A549 (cell line): ENCODE measurements at regions not wholly inside any gene's neighbourhood (a gene's known extent, or its start where the extent isn't known, plus 50 kb on each side); places are given as distances from the start of the nearest gene placed in this dataset.

ENCODE experiments used
- ATAC-seq, 2 experiments: fragments of 200-7000 bp in 1 of 2; fragments of >200 bp in 1 of 2; cut with Nextera tagmentation in 1 of 2; cut with Tn5 transposase in 1 of 2; 3 replicates each; pipeline versions ENCODE4 v1.8.0 to v1.9.1; 2018 to 2020; ENCODE audit warnings: mild to moderate bottlenecking in 1 of 2, moderate library complexity in 1 of 2
- CTCF ChIA-PET: fragments of 300-600 bp; sonication (Branson Sonifier 250); formaldehyde crosslinking; extraction: SDS; loops from one replicate; lab custom pipeline; 2021; ENCODE audit warnings: antibody characterized with exemption, inconsistent platforms; lab: Yijun Ruan, JAX
- POLR2A ChIA-PET: fragments of 350-600 bp; formaldehyde crosslinking; extraction: SDS; loops from one replicate; lab custom pipeline; 2021; ENCODE audit warnings: antibody characterized with exemption, inconsistent platforms; lab: Yijun Ruan, JAX
- DNase-seq, 2 experiments: peaks; one replicate each; pipeline versions ENCODE4 v3.0.0 to v3.0.0-alpha.2; 2011 to 2016; ENCODE audit warnings: low read depth in 1 of 2, low spot score in 1 of 2
- FAIRE-seq: peaks from 2 replicates; lab custom pipeline; 2011; peaks lifted over from hg19 to GRCh38; lab: Jason Lieb, UNC
- H3K27ac ChIP-seq, 2 experiments: fragments of >200 bp; sonication (Bioruptor Twin); formaldehyde crosslinking; 3 replicates each; pipeline ENCODE4 v1.5.1; 2016 to 2017
- H3K4me1 ChIP-seq: fragments of >200 bp; sonication (Bioruptor Twin); formaldehyde crosslinking; 3 replicates; pipeline ENCODE4 v1.6.1; 2016
- H3K4me2 ChIP-seq: fragments of >200 bp; sonication (Bioruptor Twin); formaldehyde crosslinking; 3 replicates; pipeline ENCODE4 v1.6.1; 2016
- H3K4me3 ChIP-seq: fragments of >200 bp; sonication (Bioruptor Twin); formaldehyde crosslinking; 3 replicates; pipeline ENCODE4 v1.5.1; 2016
- H3K9me3 ChIP-seq: fragments of >200 bp; sonication (Bioruptor Twin); formaldehyde crosslinking; 3 replicates; pipeline ENCODE4 v1.6.1; 2016
- BHLHE40 ChIP-seq: IDR thresholded peaks from 2 replicates; pipeline ENCODE4 v1.6.1; 2012; ENCODE audit warnings: low read depth, low read length, inconsistent platforms
- CBX2 ChIP-seq: fragments of 200-600 bp; sonication (generic); IDR thresholded peaks from 2 replicates; pipeline ENCODE4 v1.6.1; 2016; ENCODE audit warnings: low read depth, mild to moderate bottlenecking, borderline replicate concordance
- CHD2 ChIP-seq: fragments of 150-350 bp; IDR thresholded peaks from 2 replicates; pipeline ENCODE4 v1.6.1; 2014; ENCODE audit warnings: low read length; ENCODE audit not compliant: partially characterized antibody
- EHF ChIP-seq: fragments of 250-450 bp; sonication (Bioruptor Pico); IDR thresholded peaks from 2 replicates; pipeline ENCODE4 v1.5.0; 2020; ENCODE audit warnings: mild to moderate bottlenecking
- ESRRA ChIP-seq: fragments of 150-350 bp; IDR thresholded peaks from 2 replicates; pipeline ENCODE4 v1.6.1; 2014; ENCODE audit warnings: mild to moderate bottlenecking, low read length, borderline replicate concordance
- FOSB ChIP-seq: fragments of 250-450 bp; sonication (Bioruptor Pico); IDR thresholded peaks from 2 replicates; pipeline ENCODE4 v1.5.0; 2020; ENCODE audit warnings: mild to moderate bottlenecking, moderate library complexity
- HOXA7 ChIP-seq: fragments of 250-450 bp; sonication (Bioruptor Pico); IDR thresholded peaks from 2 replicates; pipeline ENCODE4 v1.5.0; 2020; ENCODE audit warnings: mild to moderate bottlenecking, moderate library complexity
- MYC ChIP-seq: IDR thresholded peaks from 2 replicates; pipeline ENCODE4 v1.6.1; 2012; ENCODE audit warnings: mild to moderate bottlenecking, inconsistent platforms, low read length, improper control_type of control experiment, borderline replicate concordance
- POLR2A ChIP-seq: IDR thresholded peaks from 2 replicates; pipeline ENCODE4 v1.6.1; 2012; ENCODE audit warnings: mild to moderate bottlenecking, low read length
- POLR2AphosphoS2 ChIP-seq: conservative IDR thresholded peaks from 2 replicates; pipeline ENCODE4 v1.6.1; 2012; ENCODE audit warnings: low read length, improper control_type of control experiment, inconsistent platforms
- RFX5 ChIP-seq: fragments of 450-650 bp; IDR thresholded peaks from 2 replicates; pipeline ENCODE4 v1.7.1; 2014; ENCODE audit warnings: antibody characterized with exemption, mild to moderate bottlenecking, moderate library complexity
- ZC3H11A ChIP-seq: fragments of 450-650 bp; IDR thresholded peaks from 2 replicates; pipeline ENCODE4 v1.6.1; 2014; ENCODE audit warnings: antibody characterized with exemption, mild to moderate bottlenecking
- ZFP36 ChIP-seq: fragments of 450-650 bp; IDR thresholded peaks from 2 replicates; pipeline ENCODE4 v1.6.1; 2014; ENCODE audit warnings: borderline replicate concordance; ENCODE audit not compliant: partially characterized antibody
- WGBS: methylation state at CpG from one replicate; pipeline ENCODE4 v1.1.6; 2017; ENCODE audit errors: missing lambda C conversion rate; 5-methylcytosine and 5-hydroxymethylcytosine counted together
- TF ChIP-seq, protein P1 (sequence below): fragments of 250-450 bp; sonication (Bioruptor Pico); IDR thresholded peaks from 2 replicates; pipeline ENCODE4 v1.5.0; 2021; ENCODE audit warnings: mild to moderate bottlenecking, moderate library complexity, borderline replicate concordance
- TF ChIP-seq, protein P2 (sequence below): fragments of >200 bp; sonication (Bioruptor Twin); formaldehyde crosslinking; IDR thresholded peaks from 2 replicates; pipeline ENCODE4 v1.6.1; 2016
- TF ChIP-seq, protein P3 (sequence below): IDR thresholded peaks from 2 replicates; pipeline ENCODE4 v1.6.1; 2012

DNA sequence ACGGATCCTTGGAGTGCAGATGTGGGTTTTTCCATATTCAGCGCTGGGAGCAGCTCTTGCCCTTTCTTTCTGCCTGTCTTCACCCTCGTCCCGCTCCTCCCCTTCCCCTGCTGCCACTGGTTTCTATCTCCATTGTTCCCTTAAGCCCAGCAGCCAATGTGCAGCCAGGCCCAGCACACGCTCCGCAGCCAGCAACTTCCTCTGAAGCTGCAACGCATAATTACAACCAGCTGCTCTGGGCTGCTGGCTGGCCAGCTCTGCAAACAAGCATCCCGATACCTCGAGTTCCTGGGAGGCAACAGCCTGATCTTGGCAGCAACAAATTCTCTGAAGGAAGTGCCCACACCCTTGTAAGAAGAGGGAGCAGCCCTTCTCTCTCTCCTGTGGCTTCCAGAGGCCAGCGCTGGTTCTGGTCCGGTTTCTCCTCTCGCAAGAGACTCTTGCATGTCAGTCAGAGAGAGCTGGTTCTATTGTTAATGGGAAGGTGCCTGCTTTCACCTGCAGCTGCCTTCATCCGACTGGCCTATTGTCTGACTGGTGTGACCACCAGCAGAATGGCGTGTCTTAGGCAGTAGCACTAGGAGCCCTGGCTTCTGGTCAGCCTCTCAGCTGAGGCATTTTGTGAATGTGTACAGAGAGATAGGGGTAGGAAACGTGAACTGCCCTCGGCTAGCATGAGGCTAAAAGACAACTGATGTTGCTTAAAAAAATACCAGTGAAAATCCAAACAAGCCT, 83.8 kb upstream of the MAML3 start:
- POLR2A ChIA-PET: no interaction called here
- H3K27ac ChIP-seq: peak overlapping the region; percentile 14 to 65; a peak in 3 of 6 replicates

DNA sequence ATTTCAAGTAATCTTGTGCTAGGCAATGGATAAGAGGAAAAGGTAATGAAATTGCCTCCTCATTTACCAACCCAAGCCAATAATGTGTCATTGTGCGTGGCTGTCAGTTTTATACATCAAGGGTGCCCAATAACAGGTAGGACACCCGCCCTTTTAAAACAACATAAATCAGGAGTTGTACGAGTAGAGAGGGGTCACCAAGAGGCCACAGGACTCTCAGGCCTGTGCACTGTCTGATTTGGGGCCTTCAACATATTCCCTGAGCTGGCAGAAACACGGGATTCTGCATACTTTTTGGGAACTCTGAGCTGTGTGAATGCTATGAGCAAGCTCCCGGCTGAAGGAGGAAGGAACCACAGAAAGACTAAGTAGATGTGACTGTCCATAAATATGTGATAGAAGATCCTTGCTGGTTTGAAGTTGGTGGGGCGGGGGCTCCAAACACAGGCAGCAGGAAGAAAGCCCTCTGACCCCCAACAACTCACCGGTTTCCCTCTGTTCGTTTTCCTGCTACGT, 82.7 kb upstream of the MAML3 start:
- H3K9me3 ChIP-seq: no peaks in the 10 kb centered on the region
- DNase-seq (no peak), FAIRE-seq (no peak), ATAC-seq (no peak)
- no peak overlapping the region for H3K27ac ChIP-seq
- no peak overlapping the region for H3K4me2 ChIP-seq
- CTCF ChIA-PET: interaction anchor here (1.5 to 2.1 kb wide), 2 partner anchors 15 to 17 kb away, joined by 3 to 6 read pairs; no protein-coding TSS in a partner anchor
- no peak overlapping the region for H3K4me3 ChIP-seq
- TF ChIP-seq ZFP36: no peak
- TF ChIP-seq, protein P1, sequence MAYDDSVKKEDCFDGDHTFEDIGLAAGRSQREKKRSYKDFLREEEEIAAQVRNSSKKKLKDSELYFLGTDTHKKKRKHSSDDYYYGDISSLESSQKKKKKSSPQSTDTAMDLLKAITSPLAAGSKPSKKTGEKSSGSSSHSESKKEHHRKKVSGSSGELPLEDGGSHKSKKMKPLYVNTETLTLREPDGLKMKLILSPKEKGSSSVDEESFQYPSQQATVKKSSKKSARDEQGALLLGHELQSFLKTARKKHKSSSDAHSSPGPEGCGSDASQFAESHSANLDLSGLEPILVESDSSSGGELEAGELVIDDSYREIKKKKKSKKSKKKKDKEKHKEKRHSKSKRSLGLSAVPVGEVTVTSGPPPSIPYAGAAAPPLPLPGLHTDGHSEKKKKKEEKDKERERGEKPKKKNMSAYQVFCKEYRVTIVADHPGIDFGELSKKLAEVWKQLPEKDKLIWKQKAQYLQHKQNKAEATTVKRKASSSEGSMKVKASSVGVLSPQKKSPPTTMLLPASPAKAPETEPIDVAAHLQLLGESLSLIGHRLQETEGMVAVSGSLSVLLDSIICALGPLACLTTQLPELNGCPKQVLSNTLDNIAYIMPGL (CRISPR knock-in tag): no peak
- no peak for TF ChIP-seq FOSB (CRISPR knock-in tag)
- no peak for TF ChIP-seq BHLHE40
- TF ChIP-seq CHD2: no peak
- WGBS: 87% methylated on average over 9 of the region's 9 CpGs
- H3K4me1 ChIP-seq: peaks cover 17% of the 10 kb centered on the region
- POLR2A ChIA-PET: no interaction called here

More for the DNA sequence above, 83.8 kb upstream of the MAML3 start:
- ATAC-seq: 0 out of 6 replicates have a peak, but pooled peaks of 1 of the 2 experiments have one; percentile 23
- CTCF ChIA-PET: interaction anchor here (1.1 to 1.9 kb wide), 2 partner anchors 14 to 16 kb away, joined by 3 to 10 read pairs; no protein-coding TSS in a partner anchor
- no peak for DNase-seq
- 87% methylated on average over 14 of the region's 16 CpGs for whole genome bisulfite sequencing
- Histone ChIP-seq H3K4me2 (0 out of 3 replicates have a peak overlapping the region, but pooled peaks have one; percentile 21), H3K4me3 (no peak overlapping the region), H3K9me3 (no peaks in the 10 kb centered on the region), H3K4me1 (peaks cover 18% of the 10 kb centered on the region)
- TF ChIP-seq, protein P2, sequence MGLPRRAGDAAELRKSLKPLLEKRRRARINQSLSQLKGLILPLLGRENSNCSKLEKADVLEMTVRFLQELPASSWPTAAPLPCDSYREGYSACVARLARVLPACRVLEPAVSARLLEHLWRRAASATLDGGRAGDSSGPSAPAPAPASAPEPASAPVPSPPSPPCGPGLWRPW: no peak
- TF ChIP-seq EHF (no peak), RFX5 (no peak), ESRRA (no peak), POLR2A (no peak), HOXA7 (CRISPR knock-in tag) (no peak), ZC3H11A (no peak)
- no peak for FAIRE-seq

DNA sequence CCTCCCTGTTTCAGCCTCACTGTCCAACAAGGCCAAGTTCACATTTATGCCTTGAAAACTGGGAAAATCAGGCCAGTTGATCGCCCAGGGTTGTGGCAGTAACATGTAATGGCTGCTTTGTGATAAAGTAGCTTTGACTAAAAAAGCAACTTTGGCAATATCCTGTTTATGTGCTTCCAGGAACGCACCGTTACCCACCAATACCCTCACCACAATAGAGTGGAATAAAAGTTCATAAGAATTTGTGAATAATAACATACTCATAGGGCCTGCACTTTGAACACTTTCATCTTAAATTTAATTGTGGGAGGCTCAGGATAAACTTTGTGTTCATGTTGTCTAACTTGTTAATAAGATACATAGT, 80.7 kb upstream of the MAML3 start:
- 90% methylated on average over 3 of the region's 3 CpGs for WGBS
- FAIRE-seq (no peak), DNase-seq (no peak)
- no peaks in the 10 kb centered on the region for H3K9me3 ChIP-seq
- TF ChIP-seq CBX2 (no peak), POLR2AphosphoS2 (no peak), MYC (no peak), FOSB (CRISPR knock-in tag) (no peak)
- TF ChIP-seq, protein P3, sequence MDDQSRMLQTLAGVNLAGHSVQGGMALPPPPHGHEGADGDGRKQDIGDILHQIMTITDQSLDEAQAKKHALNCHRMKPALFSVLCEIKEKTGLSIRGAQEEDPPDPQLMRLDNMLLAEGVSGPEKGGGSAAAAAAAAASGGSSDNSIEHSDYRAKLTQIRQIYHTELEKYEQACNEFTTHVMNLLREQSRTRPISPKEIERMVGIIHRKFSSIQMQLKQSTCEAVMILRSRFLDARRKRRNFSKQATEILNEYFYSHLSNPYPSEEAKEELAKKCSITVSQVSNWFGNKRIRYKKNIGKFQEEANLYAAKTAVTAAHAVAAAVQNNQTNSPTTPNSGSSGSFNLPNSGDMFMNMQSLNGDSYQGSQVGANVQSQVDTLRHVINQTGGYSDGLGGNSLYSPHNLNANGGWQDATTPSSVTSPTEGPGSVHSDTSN: no peak
- TF ChIP-seq, protein P1 (CRISPR knock-in tag): no peak
- TF ChIP-seq, all 56 proteins: peak for 0
- Histone ChIP-seq H3K4me1 (peaks cover 17% of the 10 kb centered on the region), H3K4me2 (no peak overlapping the region), H3K27ac (no peak overlapping the region), H3K4me3 (no peak overlapping the region)
- ATAC-seq: no peak
- POLR2A ChIA-PET: no interaction called here
- CTCF ChIA-PET: interaction anchor here (1.1 to 2.1 kb wide), 3 partner anchors 15 to 19 kb away, joined by 3 to 6 read pairs (median 3); no protein-coding TSS in a partner anchor
